HG03439 (cell line): ENCODE measurements at regions not wholly inside any gene's neighbourhood (a gene's known extent, or its start where the extent isn't known, plus 50 kb on each side); places are given as distances from the start of the nearest gene placed in this dataset.

Experiments
- ATAC-seq: cut with Tn5 transposase; IDR thresholded peaks from one replicate; pipeline ENCODE4 v1.9.1; 2021; ENCODE audit warnings: mild to moderate bottlenecking, moderate library complexity; ENCODE audit not compliant: unreplicated experiment

DNA sequence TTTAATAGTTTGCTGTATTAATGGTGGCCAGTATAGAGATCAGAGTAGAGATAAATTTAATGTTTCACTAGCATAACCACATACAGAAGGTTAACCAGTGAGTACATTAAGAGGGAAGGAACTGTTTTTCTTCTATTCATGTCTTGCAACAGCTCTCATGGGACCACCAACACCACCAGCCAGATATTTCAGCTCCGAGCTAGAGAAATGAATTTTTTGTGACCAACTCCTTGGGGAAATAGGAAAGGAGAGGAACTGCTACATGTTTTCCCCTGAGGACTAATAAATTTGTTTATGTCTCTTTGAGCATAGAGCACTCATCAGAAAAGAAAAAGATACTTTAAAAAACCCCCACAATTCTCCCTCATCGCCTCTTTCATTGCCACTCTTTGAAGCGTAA, 247.5 kb downstream of the MBNL1 start:
- no peak for ATAC-seq

DNA sequence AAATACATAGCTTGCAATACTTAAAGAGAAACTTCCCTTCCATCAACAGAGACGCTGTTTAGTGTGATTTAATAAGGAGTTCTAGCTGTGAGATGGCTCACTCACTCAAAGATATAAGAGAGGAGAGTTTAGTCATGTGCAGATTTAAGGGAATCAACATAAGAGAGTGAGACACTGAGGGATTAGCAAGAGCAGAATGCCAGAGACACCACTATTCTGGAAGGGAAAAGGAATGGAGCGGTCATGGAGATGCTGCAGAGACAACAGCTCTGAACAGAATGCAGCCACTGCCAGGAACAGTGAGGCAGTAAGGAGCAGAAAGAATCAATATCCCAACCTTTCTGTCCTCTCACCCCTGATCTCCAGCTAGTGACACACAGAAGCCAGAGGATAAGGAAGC, 248.8 kb downstream of the MBNL1 start:
- no peak for ATAC-seq

DNA sequence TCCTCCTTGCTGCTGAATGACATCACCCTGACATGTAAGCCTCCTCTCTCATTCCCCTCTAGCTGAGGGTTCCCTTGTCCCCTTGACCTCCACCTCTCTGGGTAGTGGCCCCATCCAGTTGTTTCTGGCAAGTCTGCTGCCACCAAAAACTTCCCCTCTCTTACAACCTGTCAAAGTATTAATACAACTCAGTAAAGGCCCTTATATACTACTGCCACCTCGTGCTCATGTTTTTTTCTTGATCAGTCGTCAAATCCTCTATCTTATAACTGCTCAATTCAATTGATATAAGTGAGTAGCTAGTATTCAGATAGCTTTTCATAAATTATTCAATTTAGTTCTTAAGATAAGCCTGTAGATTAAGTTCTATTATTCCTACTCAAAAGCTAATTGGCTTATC, 249.6 kb downstream of the MBNL1 start:
- no peak for ATAC-seq

DNA sequence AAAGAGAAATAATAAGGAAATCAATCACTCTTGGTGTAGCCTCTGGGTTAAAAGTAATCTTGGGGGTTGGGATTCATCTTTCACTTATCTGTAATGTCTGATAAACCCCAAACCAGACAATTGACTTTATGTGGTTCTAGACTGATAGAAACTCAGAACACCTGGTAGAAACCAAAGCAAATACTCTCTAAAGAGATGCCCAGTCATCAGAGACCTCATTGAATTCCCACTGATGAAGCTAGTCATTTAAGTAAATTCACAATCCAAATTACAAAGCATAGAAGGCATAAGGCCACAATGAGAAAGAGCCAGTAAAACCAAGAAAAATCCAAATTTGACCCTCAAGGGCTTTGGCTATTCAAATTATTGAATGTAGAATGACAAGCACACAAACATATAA, 250.6 kb downstream of the MBNL1 start:
- no peak for ATAC-seq

DNA sequence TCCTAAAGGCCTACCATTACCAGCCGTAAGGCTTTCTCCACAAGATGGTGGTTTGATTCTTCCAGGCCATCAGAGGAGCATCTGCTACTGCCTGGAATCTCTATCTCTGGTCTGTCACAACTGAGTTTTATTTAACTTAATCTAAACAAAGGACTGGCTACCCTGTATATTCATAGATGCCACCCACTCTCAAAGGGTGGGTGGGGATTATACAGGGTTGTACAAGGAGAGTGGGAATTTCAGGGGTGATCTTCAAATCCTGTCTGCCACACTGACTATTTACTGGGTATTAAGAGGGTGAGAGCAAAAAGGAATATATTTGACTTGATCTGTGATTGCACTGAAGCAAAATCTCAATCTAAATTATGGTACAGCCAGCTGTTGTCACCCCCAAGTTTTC, 253.3 kb downstream of the MBNL1 start:
- ATAC-seq = no peak

DNA sequence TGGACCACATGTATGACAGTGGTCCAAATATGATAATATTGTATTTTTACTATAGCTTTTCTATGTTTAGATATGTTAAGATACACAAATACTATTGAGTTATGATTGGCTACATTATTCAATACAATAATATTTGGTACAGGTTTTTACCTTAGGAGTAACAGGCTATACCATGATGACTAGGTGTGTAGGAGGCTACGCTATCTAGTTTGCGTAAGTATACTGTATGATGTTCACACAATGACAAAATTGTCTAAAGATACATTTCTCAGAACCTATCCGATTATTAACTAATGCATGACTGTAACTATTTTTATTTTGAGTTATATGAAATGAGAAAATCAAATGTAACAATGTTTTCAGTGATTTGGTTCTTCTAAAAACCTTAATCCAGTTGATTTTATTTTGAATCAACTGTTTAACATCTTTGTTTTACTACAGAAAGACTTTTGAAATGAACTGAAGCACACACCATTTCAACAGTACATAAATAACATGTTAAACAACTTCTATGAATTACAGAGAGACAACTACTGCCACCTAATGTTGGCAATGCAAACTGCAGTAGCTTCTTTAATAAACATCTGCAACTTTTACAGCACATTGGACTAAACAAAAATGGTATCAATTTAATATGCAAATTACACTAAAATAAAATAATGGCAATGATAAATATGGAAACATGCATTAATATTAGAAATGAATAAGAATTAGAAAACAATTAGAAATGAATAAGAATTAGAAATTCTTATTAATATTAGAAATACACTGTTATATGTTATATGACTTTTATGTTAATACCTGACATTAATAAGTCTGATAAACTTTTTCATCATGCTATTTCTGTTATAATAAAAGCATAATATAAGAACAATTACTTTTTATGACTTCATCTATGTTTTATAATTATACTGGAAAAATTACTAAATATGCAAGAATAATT, 255.7 kb downstream of the MBNL1 start:
- ATAC-seq = peak; percentile 69

DNA sequence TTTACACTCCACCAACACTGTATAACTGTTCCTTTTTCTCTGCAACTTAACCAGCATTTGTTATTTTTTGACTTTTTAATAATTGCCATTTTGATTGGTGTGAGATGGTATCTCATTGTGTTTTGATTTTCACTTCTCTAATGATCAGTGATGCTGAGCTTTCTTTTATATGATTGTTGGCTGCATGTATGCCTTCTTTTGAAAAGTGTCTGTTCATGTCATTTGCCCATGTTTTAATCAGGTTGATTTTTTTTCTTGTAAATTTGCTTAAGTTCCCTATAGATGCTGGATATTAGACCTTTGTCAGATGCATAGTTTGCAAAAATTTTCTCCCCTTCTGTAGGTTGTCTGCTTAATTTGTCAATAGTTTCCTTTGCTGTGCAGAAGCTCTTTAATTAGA, 263.0 kb downstream of the MBNL1 start:
- no peak for ATAC-seq

DNA sequence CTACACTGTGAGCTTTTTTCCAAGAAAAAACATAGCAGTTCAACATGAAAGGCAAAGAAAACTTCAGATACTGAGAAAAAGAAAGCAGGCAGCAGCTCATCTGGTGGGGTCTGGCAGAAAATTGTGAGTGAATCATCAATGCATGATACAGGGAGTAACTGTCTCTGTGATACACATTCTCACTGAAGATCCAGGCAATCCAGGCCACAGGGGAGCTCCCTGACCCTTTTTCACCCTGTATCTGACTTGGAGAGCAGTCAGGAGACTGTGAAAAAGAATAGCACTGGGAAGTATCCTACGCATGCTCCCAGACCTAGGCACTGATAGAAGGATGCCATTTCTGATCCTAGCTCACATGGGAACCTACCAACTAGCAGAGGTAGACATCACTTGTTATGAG, 269.8 kb downstream of the MBNL1 start:
- ATAC-seq = no peak

DNA sequence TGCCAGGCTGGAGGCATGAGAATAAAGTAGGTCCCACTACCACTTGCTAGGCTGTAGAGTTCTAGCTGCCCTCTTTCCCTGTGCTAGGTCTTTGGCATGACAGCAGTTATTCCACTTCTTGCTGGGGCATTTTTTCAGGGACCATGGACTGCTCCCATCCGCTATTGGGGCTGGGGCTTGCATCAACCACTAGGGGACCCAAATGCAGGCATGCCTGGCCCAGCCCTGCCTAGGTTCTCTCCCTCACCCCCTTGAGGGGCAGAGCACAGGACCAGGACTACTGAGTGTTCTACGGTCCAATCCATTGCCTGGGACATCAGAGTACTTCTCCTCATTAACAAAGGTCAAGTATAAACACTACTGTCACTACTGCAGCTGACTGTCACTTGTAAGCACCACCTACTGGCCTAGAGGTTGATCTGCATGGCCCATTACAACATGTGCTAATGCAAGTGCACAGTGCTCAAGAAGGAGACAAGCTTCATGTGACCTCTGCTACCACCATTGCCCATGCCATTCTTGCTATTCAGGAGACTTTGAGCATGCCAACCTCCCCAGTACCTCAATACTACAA, 270.5 kb downstream of the MBNL1 start:
- no peak for ATAC-seq

DNA sequence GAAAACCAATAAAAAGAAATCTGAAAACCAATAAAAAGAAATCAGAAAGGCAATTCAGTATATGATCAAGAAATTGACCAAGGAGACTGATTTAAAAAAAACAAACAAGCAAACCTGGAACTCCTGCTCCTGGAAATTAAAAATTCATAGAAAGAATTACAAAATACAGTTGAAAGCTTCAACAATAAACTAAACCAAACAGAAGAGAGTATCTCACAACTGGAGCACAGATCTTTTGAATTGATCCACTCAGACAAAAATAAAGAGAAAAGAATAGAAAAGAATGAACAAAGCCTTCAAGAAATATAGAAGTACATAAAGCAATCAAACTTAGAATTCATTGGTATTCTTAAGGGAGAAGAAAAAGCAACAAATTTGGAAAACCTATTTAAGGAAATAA, 271.4 kb downstream of the MBNL1 start:
- no peak for ATAC-seq

DNA sequence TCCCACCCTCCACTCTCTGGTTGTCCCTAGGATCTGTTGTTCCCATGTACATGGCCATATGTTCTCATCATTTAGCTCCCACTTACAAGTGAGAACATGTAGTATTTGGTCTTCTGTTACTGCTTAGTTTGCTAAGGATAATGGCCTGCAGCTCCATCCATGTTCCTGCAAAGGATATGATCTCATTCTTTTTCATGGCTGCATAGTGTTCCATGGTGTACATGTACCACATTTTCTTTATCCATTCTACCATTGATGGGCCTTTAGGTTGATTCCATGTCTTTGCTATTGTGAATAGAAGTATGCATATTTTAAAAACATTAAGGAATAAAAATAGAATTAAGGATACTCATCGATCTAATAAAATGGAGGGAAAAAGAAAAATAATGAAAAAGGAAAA, 278.4 kb downstream of the MBNL1 start:
- no peak for ATAC-seq

DNA sequence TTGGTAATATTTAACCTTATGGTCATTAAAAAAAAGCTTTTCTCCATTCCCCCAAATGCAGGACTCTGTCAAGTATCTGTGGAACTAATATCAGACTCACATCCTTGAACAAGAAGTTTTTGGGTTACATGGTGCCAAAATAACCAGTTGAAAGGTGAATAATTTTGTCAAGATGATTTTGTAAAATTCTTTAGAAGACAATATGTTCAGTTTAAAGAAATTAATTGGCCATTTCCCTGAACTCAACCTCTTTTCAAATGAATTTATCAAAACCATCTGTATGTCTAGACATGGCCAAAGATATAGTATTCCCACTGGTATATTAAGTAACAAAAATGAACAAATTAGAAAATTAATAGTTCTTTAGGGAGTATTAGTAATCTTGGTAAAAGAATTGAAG, 280.5 kb downstream of the MBNL1 start:
- no peak for ATAC-seq

DNA sequence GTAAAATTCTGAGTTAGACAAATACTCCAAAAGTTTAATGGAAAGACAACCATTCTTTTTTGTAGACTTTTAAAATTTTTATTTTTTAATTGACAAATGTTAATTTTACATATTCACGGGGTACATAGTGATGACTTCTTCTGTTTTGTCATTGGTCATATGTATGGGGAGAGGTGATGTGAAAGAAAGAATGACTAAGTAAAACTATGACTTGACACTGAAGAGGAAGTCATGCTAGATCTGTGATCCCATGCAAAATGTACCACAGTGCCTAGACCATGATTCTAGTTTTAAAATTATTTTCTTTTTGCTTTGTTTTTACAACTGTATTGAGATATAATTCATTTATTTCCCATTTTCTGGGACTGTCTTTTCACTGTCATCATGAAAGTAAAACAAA, 281.6 kb downstream of the MBNL1 start:
- no peak for ATAC-seq

DNA sequence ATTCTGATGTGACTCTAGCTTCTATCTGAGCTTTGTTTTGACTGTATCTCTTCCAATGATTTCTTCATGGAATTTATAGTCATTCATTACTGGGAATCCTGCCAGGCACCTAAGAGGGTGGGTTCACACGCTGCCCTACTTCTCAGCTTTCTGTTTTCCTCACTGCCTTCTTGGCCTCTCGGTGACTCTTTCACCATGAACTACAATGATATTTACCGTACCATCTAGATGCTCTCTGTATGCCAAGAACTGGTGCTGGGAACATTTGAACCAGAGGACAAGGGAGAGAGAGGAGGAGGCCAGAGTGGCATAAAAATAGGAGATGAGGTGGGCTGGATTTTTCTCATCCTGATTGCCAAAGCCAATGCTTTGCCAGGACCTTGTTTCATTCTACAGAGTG, 280.0 kb upstream of the P2RY1 start:
- ATAC-seq = no peak

DNA sequence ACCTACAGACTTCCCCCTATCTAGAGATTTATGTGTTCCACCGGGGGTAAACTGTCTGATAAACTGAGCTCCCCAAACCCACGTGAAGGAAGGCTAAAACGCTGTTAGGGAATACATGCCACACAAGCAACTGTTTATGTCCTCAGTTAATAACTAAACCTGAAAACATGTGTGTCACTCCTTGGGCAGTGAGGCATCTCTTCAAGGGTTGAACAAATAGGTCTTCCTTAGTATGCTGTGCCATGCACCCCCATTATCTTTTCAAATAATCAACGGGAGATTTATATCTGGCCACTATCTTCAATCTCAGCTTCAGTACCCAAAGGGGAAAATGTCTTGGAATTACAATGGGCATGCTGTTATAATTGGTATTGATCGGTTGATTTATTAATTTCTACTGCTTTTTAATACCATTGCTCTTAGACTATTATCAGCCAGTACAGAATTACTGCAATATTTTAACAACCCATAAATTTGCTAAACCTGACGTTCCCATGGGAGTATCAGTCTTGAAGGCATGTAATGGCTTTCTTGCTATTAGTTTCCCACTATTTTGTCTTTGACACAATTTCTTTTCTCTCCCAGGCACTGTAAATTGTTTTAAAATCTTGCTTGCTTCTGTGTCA, 279.2 kb upstream of the P2RY1 start:
- no peak for ATAC-seq

DNA sequence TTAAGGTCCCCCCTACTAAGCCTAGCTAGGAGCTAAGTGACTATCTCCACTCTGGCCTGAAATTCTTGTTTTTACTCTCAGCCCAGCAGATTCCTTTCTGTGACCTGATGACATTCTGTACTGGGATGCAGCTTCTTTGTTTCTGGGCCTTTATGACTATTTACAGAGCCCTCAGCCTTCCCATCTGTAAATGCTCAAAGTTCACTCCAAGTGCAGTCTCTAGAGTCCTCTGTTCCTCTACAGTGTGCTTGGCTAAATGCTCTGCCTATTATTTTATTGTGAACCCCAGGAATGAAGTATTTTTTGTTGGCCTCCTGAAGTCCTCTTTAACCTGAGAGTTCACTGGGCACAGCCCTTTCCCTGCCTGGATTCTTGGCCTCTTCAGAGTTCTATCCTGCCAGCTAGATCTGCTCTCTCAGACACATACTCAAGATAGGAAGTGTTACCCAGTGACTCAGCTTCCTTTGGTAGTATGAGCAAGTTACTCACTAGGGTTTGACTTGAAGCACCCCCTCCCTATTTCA, 278.1 kb upstream of the P2RY1 start:
- ATAC-seq = no peak

DNA sequence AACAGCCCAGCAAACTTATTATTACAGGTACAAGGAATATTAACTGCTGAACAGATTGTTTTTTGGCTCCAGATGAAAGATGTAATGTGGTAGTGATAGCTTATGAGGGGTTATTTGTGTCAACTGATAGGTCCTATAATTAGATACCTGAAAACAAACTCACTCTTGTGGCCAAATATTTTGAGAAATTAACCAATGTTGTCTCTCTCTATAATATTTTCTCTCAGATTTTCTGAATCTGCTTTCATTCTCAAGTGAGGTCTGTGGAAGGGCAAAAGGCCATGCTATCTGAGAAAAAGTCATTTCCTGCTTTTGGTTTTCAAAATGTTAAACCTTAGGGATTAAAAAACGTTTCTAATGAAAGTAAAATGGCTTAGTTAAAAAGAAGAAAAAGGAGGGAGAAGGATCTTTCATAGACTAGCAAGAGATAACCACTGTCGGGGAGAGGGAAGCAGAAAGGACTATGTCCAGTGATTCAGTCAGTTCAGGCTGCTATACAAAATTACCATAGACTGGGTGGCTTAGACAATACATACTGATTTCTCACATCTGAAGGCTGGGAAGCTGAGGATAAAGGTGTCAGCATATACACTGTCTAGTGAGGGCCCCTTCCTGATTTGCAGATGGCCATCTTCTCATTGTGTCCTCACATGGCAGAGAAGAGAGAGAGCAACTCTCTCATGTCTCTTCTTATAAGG, 277.5 kb upstream of the P2RY1 start:
- no peak for ATAC-seq

DNA sequence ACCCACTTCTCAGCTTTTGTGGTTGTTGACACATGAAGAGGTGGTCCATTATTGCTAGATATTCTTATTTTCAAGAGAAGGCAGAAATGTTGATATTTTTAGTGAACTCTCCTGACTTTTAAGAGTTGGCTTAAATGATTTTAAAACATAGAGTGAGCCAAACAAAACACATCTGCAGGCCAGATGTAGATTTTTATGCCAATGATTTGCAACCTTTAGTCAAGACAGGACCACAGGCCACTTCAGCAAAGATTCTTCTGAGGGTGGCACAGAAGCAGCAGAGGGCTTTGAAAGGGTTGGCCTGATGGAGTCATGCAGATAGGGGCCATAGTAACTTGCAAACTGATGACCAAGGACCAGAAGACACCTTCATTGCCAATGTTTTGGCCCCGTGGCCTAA, 276.5 kb upstream of the P2RY1 start:
- ATAC-seq = no peak

DNA sequence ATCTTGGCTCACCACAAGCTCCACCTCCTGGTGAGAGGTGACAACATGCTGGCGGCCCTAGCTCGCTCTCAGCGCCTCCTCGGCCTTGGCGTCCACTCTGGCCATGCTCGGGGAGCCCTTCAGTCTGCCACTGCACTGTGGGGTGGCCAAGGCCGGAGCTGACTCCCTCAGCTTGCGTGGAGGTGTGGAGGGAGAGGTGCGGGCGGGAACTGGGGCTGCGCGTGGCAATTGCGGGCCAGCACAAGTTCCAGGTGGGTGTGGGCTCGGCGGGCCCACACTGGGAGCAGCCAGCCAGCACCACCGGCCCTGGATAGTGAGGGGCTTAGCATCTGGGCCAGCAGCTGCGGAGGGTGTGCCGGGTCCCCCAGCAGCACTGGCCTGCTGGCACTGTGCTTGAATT, 275.7 kb upstream of the P2RY1 start:
- no peak for ATAC-seq

DNA sequence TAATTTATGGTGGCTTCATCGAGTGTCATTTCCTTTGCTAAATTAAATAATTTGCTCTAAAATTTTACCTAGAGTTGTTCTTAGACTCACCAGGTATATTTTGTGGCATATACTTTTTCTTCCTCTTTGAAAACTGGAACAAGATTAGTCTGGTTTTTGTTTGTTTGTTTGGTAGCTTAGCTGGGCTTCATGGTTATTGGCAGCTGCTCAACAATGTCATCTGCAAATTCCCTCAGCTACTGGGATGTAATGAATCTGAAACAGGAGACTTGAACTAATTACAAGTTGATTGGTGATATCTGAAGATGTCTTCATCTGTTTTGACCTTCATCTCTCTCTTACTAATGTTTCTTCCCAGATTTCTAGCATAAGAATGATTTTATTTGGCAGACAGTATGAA, 270.5 kb upstream of the P2RY1 start:
- ATAC-seq = no peak

DNA sequence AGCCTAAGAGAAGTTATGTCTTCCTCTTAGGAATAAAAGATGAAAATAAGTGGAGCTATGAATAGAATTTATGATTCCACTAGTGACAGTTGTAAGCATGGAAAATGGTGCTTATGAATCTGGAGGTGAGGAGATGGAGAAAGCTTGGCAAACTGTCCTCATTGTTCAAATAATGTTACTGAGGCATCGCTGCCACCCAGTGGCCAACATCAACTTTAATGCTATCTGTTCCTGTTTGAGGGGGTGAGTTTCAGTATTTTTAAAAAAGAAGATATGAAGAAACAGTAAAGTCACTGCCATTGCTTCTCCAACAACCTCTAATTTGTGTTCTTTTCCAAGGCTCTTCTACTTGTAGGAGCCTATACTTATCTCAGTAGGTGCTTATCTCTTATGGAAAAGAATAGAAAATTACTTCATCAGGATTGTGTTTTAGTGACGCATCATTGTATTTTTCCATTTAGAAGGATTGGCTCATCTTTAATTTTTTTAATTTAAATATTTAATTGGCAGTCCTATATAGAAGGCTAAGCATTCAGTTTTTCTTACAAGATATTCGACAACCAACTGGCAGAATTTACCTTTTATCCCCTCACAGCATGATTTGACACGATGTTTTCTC, 260.4 kb upstream of the P2RY1 start:
- peak; percentile 67 for ATAC-seq
